Panc1 (cell line): ENCODE measurements at regions not wholly inside any gene's neighbourhood (a gene's known extent, or its start where the extent isn't known, plus 50 kb on each side); places are given as distances from the start of the nearest gene placed in this dataset.
"Not testable (repeated sequence)": the region's sequence is repeated elsewhere in the genome, so short reads cannot be mapped to it uniquely, and the experiment has no call there.

Source experiments
- ATAC-seq: fragments of 200-7000 bp; cut with Tn5 transposase; 2 replicates; pipeline ENCODE4 v1.9.1; 2020; ENCODE audit warnings: mild to moderate bottlenecking, moderate library complexity
- BruUV-seq: library from RNA; stranded (reverse); fragments of 400-500 nt; replicated peaks from 2 replicates; lab custom pipeline; 2021; lab: Mats Ljungman, UMichigan
- CTCF ChIA-PET: fragments of 300-600 bp; sonication (Branson Sonifier 250); formaldehyde crosslinking; loops from one replicate; lab custom pipeline; 2022; ENCODE audit warnings: antibody characterized with exemption; lab: Charles Lee
- POLR2A ChIA-PET: fragments of 300-600 bp; sonication (Branson Sonifier 250); formaldehyde crosslinking; loops from one replicate; lab custom pipeline; 2022; ENCODE audit warnings: antibody characterized with exemption; lab: Charles Lee
- DNase-seq: peaks from one replicate; pipeline ENCODE4 v3.0.0-alpha.2; 2010; ENCODE audit warnings: low read depth, low spot score
- H3K27ac ChIP-seq: 2 replicates; pipeline ENCODE4 v1.5.1; 2011; ENCODE audit warnings: mild to moderate bottlenecking, low read length, inconsistent platforms
- H3K27me3 ChIP-seq: fragments of 200-500 bp; sonication (Bioruptor generic); 2 replicates; pipeline ENCODE4 v1.6.0; 2014; ENCODE audit warnings: low read length, inconsistent platforms; ENCODE audit not compliant: control insufficient read depth, insufficient read depth
- H3K36me3 ChIP-seq: fragments of 200-500 bp; sonication (Bioruptor generic); 2 replicates; pipeline ENCODE4 v1.5.1; 2014; ENCODE audit warnings: inconsistent platforms, mild to moderate bottlenecking, low read length, moderate library complexity; ENCODE audit not compliant: control insufficient read depth, insufficient read depth
- H3K4me1 ChIP-seq: 2 replicates; pipeline ENCODE4 v1.5.1; 2011; ENCODE audit warnings: inconsistent platforms, mild to moderate bottlenecking, low read length, moderate library complexity; ENCODE audit not compliant: control insufficient read depth, insufficient read depth
- H3K4me3 ChIP-seq, 2 experiments: 2 replicates each; pipeline ENCODE4 v1.5.1; 2011 to 2012; ENCODE audit warnings: low read depth in 2 of 2, low read length in 2 of 2, mild to moderate bottlenecking in 2 of 2, inconsistent platforms in 1 of 2, moderate library complexity in 1 of 2
- H3K9me3 ChIP-seq: fragments of 200-500 bp; sonication (Bioruptor generic); 2 replicates; pipeline ENCODE4 v1.5.1; 2014; ENCODE audit warnings: low read depth, mild to moderate bottlenecking, inconsistent platforms, low read length, moderate library complexity; ENCODE audit not compliant: control insufficient read depth, insufficient read depth
- POLR2AphosphoS5 ChIP-seq: IDR thresholded peaks from 2 replicates; pipeline ENCODE4 v1.6.1; 2012; ENCODE audit warnings: mild to moderate bottlenecking, low read depth, low read length, moderate library complexity
- SIN3A ChIP-seq: IDR thresholded peaks from 2 replicates; pipeline ENCODE4 v1.6.1; 2012; ENCODE audit warnings: low read depth, mild to moderate bottlenecking, low read length, moderate library complexity, borderline replicate concordance; ENCODE audit not compliant: insufficient read depth
- TCF7L2 ChIP-seq: IDR thresholded peaks from 2 replicates; pipeline ENCODE4 v1.6.1; 2011; ENCODE audit warnings: mild to moderate bottlenecking, low read depth, low read length, inconsistent platforms
- in situ Hi-C: cut with HindIII; loops from 2 replicates; pipeline ENCODE4 v1.10.0; 2016; ENCODE audit warnings: low sequenced_read_pairs, low pct_unique_long_range_greater_than_20kb
- intact Hi-C: fragments of 100-400 bp; cut with micrococcal nuclease; formaldehyde crosslinking; loops from one replicate; pipeline ENCODE4 v1.10.0; 2022; ENCODE audit not compliant: unreplicated experiment
- TF ChIP-seq, protein P1 (sequence below): fragments of 450-650 bp; IDR thresholded peaks from 2 replicates; pipeline ENCODE4 v1.5.1; 2017; ENCODE audit warnings: mild to moderate bottlenecking
- TF ChIP-seq, protein P2 (sequence below), 2 experiments: IDR thresholded peaks; 2 replicates each; pipeline ENCODE4 v1.6.1; 2011 to 2012; ENCODE audit warnings: low read depth in 2 of 2, control low read depth in 1 of 2, low read length in 1 of 2, mild to moderate bottlenecking in 1 of 2, moderate library complexity in 1 of 2; ENCODE audit not compliant: insufficient read depth in 1 of 2

DNA sequence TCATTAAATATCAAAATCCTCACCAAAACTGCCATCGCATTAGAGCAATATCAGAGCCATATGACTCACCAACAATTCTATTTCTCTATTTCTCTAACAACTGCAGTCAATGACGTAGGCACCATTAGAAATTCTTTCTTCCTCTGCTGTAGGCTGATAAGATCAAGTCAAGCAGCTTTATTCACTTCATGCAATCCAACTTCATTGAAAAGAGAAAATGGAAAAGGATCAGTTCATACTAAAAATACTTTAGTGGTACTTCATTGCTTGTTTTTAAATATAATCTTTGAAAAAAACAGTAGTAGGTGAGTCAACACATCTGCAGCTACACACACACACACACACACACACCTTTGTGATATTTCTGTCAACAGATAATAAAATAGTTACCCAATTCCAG lies 345.3 kb upstream of the TENM3 start:
- POLR2A ChIA-PET: no interaction called here

DNA sequence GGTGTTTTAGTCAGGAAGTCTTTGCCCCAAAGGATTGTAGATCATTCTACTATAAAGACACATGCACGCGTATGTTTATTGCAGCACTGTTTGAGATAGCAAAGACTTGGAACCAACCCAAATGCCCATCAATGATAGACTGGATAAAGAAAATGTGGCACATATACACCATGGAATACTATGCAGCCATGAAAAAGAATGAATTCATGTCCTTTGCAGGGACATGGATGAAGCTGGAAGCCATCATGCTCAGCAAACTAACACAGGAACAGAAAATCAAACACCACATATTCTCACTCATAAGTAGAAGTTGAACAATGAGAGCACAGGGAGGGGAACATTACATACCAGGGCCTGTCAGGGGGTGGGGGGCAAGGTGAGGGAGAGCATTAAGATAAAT lies 340.8 kb upstream of the TENM3 start:
- H3K4me3 ChIP-seq, in situ Hi-C loops, H3K36me3 ChIP-seq, H3K9me3 ChIP-seq, POLR2A ChIA-PET, CTCF ChIA-PET, DNase-seq, intact Hi-C loops, ATAC-seq, BruUV-seq, H3K27ac ChIP-seq, H3K27me3 ChIP-seq, H3K4me1 ChIP-seq: not testable (repeated sequence)

More for the DNA sequence above, 345.3 kb upstream of the TENM3 start:
- BruUV-seq: no TSS peak
- H3K9me3 ChIP-seq: no peaks in the 10 kb centered on the region
- TF ChIP-seq, protein P1, sequence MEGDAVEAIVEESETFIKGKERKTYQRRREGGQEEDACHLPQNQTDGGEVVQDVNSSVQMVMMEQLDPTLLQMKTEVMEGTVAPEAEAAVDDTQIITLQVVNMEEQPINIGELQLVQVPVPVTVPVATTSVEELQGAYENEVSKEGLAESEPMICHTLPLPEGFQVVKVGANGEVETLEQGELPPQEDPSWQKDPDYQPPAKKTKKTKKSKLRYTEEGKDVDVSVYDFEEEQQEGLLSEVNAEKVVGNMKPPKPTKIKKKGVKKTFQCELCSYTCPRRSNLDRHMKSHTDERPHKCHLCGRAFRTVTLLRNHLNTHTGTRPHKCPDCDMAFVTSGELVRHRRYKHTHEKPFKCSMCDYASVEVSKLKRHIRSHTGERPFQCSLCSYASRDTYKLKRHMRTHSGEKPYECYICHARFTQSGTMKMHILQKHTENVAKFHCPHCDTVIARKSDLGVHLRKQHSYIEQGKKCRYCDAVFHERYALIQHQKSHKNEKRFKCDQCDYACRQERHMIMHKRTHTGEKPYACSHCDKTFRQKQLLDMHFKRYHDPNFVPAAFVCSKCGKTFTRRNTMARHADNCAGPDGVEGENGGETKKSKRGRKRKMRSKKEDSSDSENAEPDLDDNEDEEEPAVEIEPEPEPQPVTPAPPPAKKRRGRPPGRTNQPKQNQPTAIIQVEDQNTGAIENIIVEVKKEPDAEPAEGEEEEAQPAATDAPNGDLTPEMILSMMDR: no peak
- TF ChIP-seq TCF7L2 (no peak), POLR2AphosphoS5 (no peak), SIN3A (no peak)
- TF ChIP-seq, protein P2, sequence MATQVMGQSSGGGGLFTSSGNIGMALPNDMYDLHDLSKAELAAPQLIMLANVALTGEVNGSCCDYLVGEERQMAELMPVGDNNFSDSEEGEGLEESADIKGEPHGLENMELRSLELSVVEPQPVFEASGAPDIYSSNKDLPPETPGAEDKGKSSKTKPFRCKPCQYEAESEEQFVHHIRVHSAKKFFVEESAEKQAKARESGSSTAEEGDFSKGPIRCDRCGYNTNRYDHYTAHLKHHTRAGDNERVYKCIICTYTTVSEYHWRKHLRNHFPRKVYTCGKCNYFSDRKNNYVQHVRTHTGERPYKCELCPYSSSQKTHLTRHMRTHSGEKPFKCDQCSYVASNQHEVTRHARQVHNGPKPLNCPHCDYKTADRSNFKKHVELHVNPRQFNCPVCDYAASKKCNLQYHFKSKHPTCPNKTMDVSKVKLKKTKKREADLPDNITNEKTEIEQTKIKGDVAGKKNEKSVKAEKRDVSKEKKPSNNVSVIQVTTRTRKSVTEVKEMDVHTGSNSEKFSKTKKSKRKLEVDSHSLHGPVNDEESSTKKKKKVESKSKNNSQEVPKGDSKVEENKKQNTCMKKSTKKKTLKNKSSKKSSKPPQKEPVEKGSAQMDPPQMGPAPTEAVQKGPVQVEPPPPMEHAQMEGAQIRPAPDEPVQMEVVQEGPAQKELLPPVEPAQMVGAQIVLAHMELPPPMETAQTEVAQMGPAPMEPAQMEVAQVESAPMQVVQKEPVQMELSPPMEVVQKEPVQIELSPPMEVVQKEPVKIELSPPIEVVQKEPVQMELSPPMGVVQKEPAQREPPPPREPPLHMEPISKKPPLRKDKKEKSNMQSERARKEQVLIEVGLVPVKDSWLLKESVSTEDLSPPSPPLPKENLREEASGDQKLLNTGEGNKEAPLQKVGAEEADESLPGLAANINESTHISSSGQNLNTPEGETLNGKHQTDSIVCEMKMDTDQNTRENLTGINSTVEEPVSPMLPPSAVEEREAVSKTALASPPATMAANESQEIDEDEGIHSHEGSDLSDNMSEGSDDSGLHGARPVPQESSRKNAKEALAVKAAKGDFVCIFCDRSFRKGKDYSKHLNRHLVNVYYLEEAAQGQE (IDR thresholded peaks at IDR 0.05; ENCODE audit: insufficient read depth in 1 of 2, low read depth in 2 of 2, low read length in 1 of 2): no peak
- no peaks in the 10 kb centered on the region for H3K27me3 ChIP-seq
- in situ Hi-C loops (no loop called here), intact Hi-C loops (no loop called here)
- H3K4me3 ChIP-seq: no peak overlapping the region
- no peak for DNase-seq
- no peaks in the 10 kb centered on the region for H3K4me1 ChIP-seq
- H3K27ac ChIP-seq: no peak overlapping the region
- H3K36me3 ChIP-seq: no peaks in the 10 kb centered on the region
- no peak for ATAC-seq
- CTCF ChIA-PET: no interaction called here

DNA sequence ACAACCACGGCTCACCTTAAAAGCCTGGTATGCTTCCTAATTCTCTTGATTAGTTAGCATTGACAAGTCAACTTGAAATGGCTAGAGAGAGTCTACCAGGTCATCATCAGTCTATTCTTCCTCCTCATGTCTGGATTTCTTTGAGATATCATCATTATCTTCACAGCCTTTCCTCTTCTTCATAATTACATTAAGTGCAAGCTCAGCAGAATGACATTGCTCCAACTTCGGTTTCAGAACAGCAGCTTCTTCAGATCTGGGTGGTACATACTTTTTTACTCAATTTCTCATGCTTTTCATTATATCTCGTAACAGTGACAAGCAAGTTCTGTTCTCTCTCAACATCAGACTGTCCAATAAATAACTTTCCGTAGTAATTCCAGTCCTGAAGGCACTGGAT lies 337.5 kb upstream of the TENM3 start:
- no peaks in the 10 kb centered on the region for H3K36me3 ChIP-seq
- ATAC-seq: no peak
- no peak for DNase-seq
- no peaks in the 10 kb centered on the region for H3K4me1 ChIP-seq
- intact Hi-C loops: no loop called here
- no peaks in the 10 kb centered on the region for H3K27me3 ChIP-seq
- no peaks in the 10 kb centered on the region for H3K9me3 ChIP-seq
- CTCF ChIA-PET: no interaction called here
- no peak overlapping the region for H3K27ac ChIP-seq
- in situ Hi-C loops: no loop called here
- TF ChIP-seq SIN3A (no peak), POLR2AphosphoS5 (no peak), TCF7L2 (no peak)
- TF ChIP-seq, protein P1: no peak
- TF ChIP-seq, protein P2 (IDR thresholded peaks at IDR 0.05; ENCODE audit: insufficient read depth in 1 of 2, low read depth in 2 of 2, low read length in 1 of 2): no peak
- no peak overlapping the region for H3K4me3 ChIP-seq
- BruUV-seq: no TSS peak
- POLR2A ChIA-PET: no interaction called here
